ENCODE measurements at regions not wholly inside any gene's neighbourhood (a gene's known extent, or its start where the extent isn't known, plus 50 kb on each side); places are given as distances from the start of the nearest gene placed in this dataset.

- CTCF ChIA-PET, result interaction anchor here (1.2 to 1.9 kb wide), 2 partner anchors 14 to 305 kb away, joined by 3 to 4 read pairs; no protein-coding TSS in a partner anchor
- 30% methylated on average over 13 of the region's 13 CpGs for WGBS (ENCODE audit: missing lambda C conversion rate)
- H3K9me3 ChIP-seq, result no peaks in the 10 kb centered on the region
- POLR2A ChIA-PET, result no interaction called here
- peak in 1 of 2 experiments; percentile 55; a peak in 3 of 6 replicates for ATAC-seq
- TF ChIP-seq CBX8 (IDR thresholded peaks at IDR 0.05) (no peak), ELK1 (IDR thresholded peaks at IDR 0.05; ENCODE audit: low read depth, low read length) (no peak), ZFP36 (IDR thresholded peaks at IDR 0.05; ENCODE audit: borderline replicate concordance, partially characterized antibody) (no peak), RARB (CRISPR knock-in tag; IDR thresholded peaks at IDR 0.05) (no peak), KDM1A (IDR thresholded peaks at IDR 0.05; ENCODE audit: low read depth) (no peak), HEYL (CRISPR knock-in tag; IDR thresholded peaks at IDR 0.05) (no peak), CHD4 (IDR thresholded peaks at IDR 0.05; ENCODE audit: borderline replicate concordance) (no peak), ATOH8 (CRISPR knock-in tag; IDR thresholded peaks at IDR 0.05; ENCODE audit: low read depth) (no peak), MAX (IDR thresholded peaks at IDR 0.05) (no peak), HES2 (IDR thresholded peaks at IDR 0.05) (no peak), SREBF2 (IDR thresholded peaks at IDR 0.05) (no peak), GATA3 (IDR thresholded peaks at IDR 0.05; ENCODE audit: borderline replicate concordance) (no peak), RFX5 (IDR thresholded peaks at IDR 0.05) (no peak), FOSL2 (IDR thresholded peaks at IDR 0.05) (no peak), FOSL2 (CRISPR knock-in tag; IDR thresholded peaks at IDR 0.05) (no peak), RNF2 (IDR thresholded peaks at IDR 0.05; ENCODE audit: borderline replicate concordance, low read depth) (no peak), MAFK (IDR thresholded peaks at IDR 0.05; ENCODE audit: partially characterized antibody) (no peak), CBX2 (IDR thresholded peaks at IDR 0.05; ENCODE audit: borderline replicate concordance, low read depth) (no peak), TP53 (CRISPR knock-in tag; IDR thresholded peaks at IDR 0.05) (no peak), ZNF302 (CRISPR knock-in tag; IDR thresholded peaks at IDR 0.05) (no peak), NPAS2 (CRISPR knock-in tag; IDR thresholded peaks at IDR 0.05; ENCODE audit: borderline replicate concordance) (no peak)
- FAIRE-seq, result no peak
- H3K27ac ChIP-seq, result no peak overlapping the region
- DNase-seq (ENCODE audit: low read depth in 1 of 2, low spot score in 1 of 2), result no peak
- H3K4me3 ChIP-seq, result no peak overlapping the region
- H3K4me1 ChIP-seq, result no peaks in the 10 kb centered on the region
- no peak overlapping the region for H3K4me2 ChIP-seq
Measured at GRCh38 chr2:12167525-12168317, 421.3 kb downstream of the LPIN1 start.

- H3K9me3 ChIP-seq, result no peaks in the 10 kb centered on the region
- H3K27ac ChIP-seq, result no peak overlapping the region
- no peaks in the 10 kb centered on the region for H3K4me1 ChIP-seq
- TF ChIP-seq EP300 (IDR thresholded peaks at IDR 0.05) (no peak), JUN (IDR thresholded peaks at IDR 0.05) (no peak), PBX3 (IDR thresholded peaks at IDR 0.05) (no peak), MAFK (IDR thresholded peaks at IDR 0.05; ENCODE audit: partially characterized antibody) (no peak), FOSB (CRISPR knock-in tag; IDR thresholded peaks at IDR 0.05) (no peak), MAZ (IDR thresholded peaks at IDR 0.05; ENCODE audit: borderline replicate concordance, low read depth, low read length) (no peak), TFCP2L1 (CRISPR knock-in tag; IDR thresholded peaks at IDR 0.05) (no peak), POLR2AphosphoS2 (conservative IDR thresholded peaks at IDR 0.05; ENCODE audit: low read length) (no peak), JUNB (IDR thresholded peaks at IDR 0.05) (no peak), EHF (CRISPR knock-in tag; IDR thresholded peaks at IDR 0.05) (no peak), SREBF2 (IDR thresholded peaks at IDR 0.05) (no peak)
- H3K4me3 ChIP-seq, result no peak overlapping the region
- FAIRE-seq (no peak), ATAC-seq (no peak), DNase-seq (ENCODE audit: low read depth in 1 of 2, low spot score in 1 of 2) (no peak)
- ChIA-PET CTCF (interaction anchor here (0.5 to 1.2 kb wide), 3 partner anchors 13 to 110 kb away, joined by 3 to 5 read pairs (median 3); no protein-coding TSS in a partner anchor), POLR2A (no interaction called here)
- 14% methylated on average over 6 of the region's 6 CpGs for WGBS (ENCODE audit: missing lambda C conversion rate)
- H3K4me2 ChIP-seq, result no peak overlapping the region
Measured at GRCh38 chr2:12168354-12168753, 421.9 kb downstream of the LPIN1 start.

Data from A549 (cell line).